ENCODE measurements at regions not wholly inside any gene's neighbourhood (a gene's known extent, or its start where the extent isn't known, plus 50 kb on each side); places are given as distances from the start of the nearest gene placed in this dataset.

GRCh38 chr1:71311376-71311775 is 230.5 kb upstream of the ZRANB2 start:
- peaks cover 7% of the 10 kb centered on the region; the same call in 1 of the 2 replicates for H3K4me1 ChIP-seq (ENCODE audit: insufficient read depth, low read length)
- H3K27ac ChIP-seq (ENCODE audit: low read length): no peak overlapping the region
- POLR2A ChIA-PET (ENCODE audit: unreplicated experiment): no interaction called here
- no peaks in the 10 kb centered on the region for H4K20me1 ChIP-seq (ENCODE audit: low read length)
- TF ChIP-seq CTCF (conservative IDR thresholded peaks at IDR 0.05; ENCODE audit: low read depth, low read length): no peak
- no peak for TF ChIP-seq EZH2 (IDR thresholded peaks at IDR 0.05; ENCODE audit: low read length, unreplicated experiment)
- TF ChIP-seq EZH2phosphoT487 (IDR thresholded peaks at IDR 0.05; ENCODE audit: borderline replicate concordance, low read length): no peak
- no peaks in the 10 kb centered on the region for H3K27me3 ChIP-seq (ENCODE audit: low read length)
- CTCF ChIA-PET: no interaction called here
- no TSS peak for BruUV-seq (replicated peaks)
- H3K9ac ChIP-seq (ENCODE audit: low read length): no peak overlapping the region
- no peaks in the 10 kb centered on the region for H3K9me2 ChIP-seq (replicated peaks; ENCODE audit: low read length)
- H3K4me3 ChIP-seq (ENCODE audit: low read length): no peak overlapping the region
- H3K79me2 ChIP-seq (ENCODE audit: low read length): no peaks in the 10 kb centered on the region
- intact Hi-C loops (cut with micrococcal nuclease): no loop called here
- no peak for ATAC-seq
- no peaks in the 10 kb centered on the region for H3K36me3 ChIP-seq (ENCODE audit: low read depth, low read length)
- no peaks in the 10 kb centered on the region for H3K9me3 ChIP-seq (ENCODE audit: low read length)
- DNase-seq: no peak
- H2AFZ ChIP-seq (ENCODE audit: low read length): no peak overlapping the region
- H3K4me2 ChIP-seq (ENCODE audit: low read length): no peak overlapping the region
- no peaks in the 10 kb centered on the region for H3F3A ChIP-seq (ENCODE audit: low read length, unreplicated experiment)

GRCh38 chr1:71307451-71307850 is 226.6 kb upstream of the ZRANB2 start:
- H3K9me2 ChIP-seq (replicated peaks; ENCODE audit: low read length): no peaks in the 10 kb centered on the region
- peak; percentile 5 for DNase-seq
- no peaks in the 10 kb centered on the region for H4K20me1 ChIP-seq (ENCODE audit: low read length)
- H3K79me2 ChIP-seq (ENCODE audit: low read length): no peaks in the 10 kb centered on the region
- H3K4me3 ChIP-seq (ENCODE audit: low read length): no peak overlapping the region
- ChIA-PET POLR2A (ENCODE audit: unreplicated experiment) (no interaction called here), CTCF (no interaction called here)
- intact Hi-C loops (cut with micrococcal nuclease): loop anchor here (5.0 kb wide), 1 partner anchor 215 kb away; no protein-coding TSS in a partner anchor
- TF ChIP-seq CTCF (conservative IDR thresholded peaks at IDR 0.05; ENCODE audit: low read depth, low read length) (no peak), EZH2phosphoT487 (IDR thresholded peaks at IDR 0.05; ENCODE audit: borderline replicate concordance, low read length) (no peak), EZH2 (IDR thresholded peaks at IDR 0.05; ENCODE audit: low read length, unreplicated experiment) (no peak)
- no peak overlapping the region for H3K4me2 ChIP-seq (ENCODE audit: low read length)
- H3K4me1 ChIP-seq (ENCODE audit: insufficient read depth, low read length): peaks cover 24% of the 10 kb centered on the region
- no peaks in the 10 kb centered on the region for H3K27me3 ChIP-seq (ENCODE audit: low read length)
- no peak overlapping the region for H3K9ac ChIP-seq (ENCODE audit: low read length)
- H2AFZ ChIP-seq (ENCODE audit: low read length): no peak overlapping the region
- no TSS peak for BruUV-seq (replicated peaks)
- H3F3A ChIP-seq (ENCODE audit: low read length, unreplicated experiment): peaks cover 7% of the 10 kb centered on the region
- H3K36me3 ChIP-seq (ENCODE audit: low read depth, low read length): no peaks in the 10 kb centered on the region
- ATAC-seq: no peak
- no peak overlapping the region for H3K27ac ChIP-seq (ENCODE audit: low read length)
- no peaks in the 10 kb centered on the region for H3K9me3 ChIP-seq (ENCODE audit: low read length)

- DNase-seq: no peak
- Histone ChIP-seq H3K27ac (ENCODE audit: low read length) (peak overlapping the region; percentile 77), H3K9ac (ENCODE audit: low read length) (peak overlapping the region; percentile 5; the same call in 1 of the 2 replicates), H3K4me3 (ENCODE audit: low read length) (no peak overlapping the region), H3K36me3 (ENCODE audit: low read depth, low read length) (no peaks in the 10 kb centered on the region), H4K20me1 (ENCODE audit: low read length) (no peaks in the 10 kb centered on the region), H3K79me2 (ENCODE audit: low read length) (no peaks in the 10 kb centered on the region), H3K9me2 (replicated peaks; ENCODE audit: low read length) (no peaks in the 10 kb centered on the region), H3K4me1 (ENCODE audit: insufficient read depth, low read length) (peaks cover 23% of the 10 kb centered on the region), H3K4me2 (ENCODE audit: low read length) (0 out of 2 replicates have a peak overlapping the region, but pooled peaks have one; percentile 20), H2AFZ (ENCODE audit: low read length) (peak overlapping the region; percentile 25; the same call in 1 of the 2 replicates), H3K9me3 (ENCODE audit: low read length) (no peaks in the 10 kb centered on the region), H3F3A (ENCODE audit: low read length, unreplicated experiment) (peaks cover 7% of the 10 kb centered on the region), H3K27me3 (ENCODE audit: low read length) (no peaks in the 10 kb centered on the region)
- no TSS peak for BruUV-seq (replicated peaks)
- intact Hi-C loops (cut with micrococcal nuclease): loop anchor here (5.0 kb wide), 1 partner anchor 107 kb away; no protein-coding TSS in a partner anchor
- ChIA-PET CTCF (no interaction called here), POLR2A (ENCODE audit: unreplicated experiment) (no interaction called here)
- no peak for TF ChIP-seq CTCF (conservative IDR thresholded peaks at IDR 0.05; ENCODE audit: low read depth, low read length)
- TF ChIP-seq EZH2phosphoT487 (IDR thresholded peaks at IDR 0.05; ENCODE audit: borderline replicate concordance, low read length): no peak
- no peak for TF ChIP-seq EZH2 (IDR thresholded peaks at IDR 0.05; ENCODE audit: low read length, unreplicated experiment)
- ATAC-seq: no peak; the same call in 1 of the 2 replicates
These were observed 223.3 kb upstream of the ZRANB2 start for GRCh38 chr1:71304125-71304524.

All from PC-3 (cell line).